GM11168 (cell line): ENCODE measurements at regions not wholly inside any gene's neighbourhood (a gene's known extent, or its start where the extent isn't known, plus 50 kb on each side); places are given as distances from the start of the nearest gene placed in this dataset.

Experiments
- in situ Hi-C: fragments of 300-500 bp; cut with MboI; formaldehyde crosslinking; loops from one replicate; pipeline ENCODE4 v1.12.0; 2022; ENCODE audit warnings: low sequenced_read_pairs; ENCODE audit not compliant: unreplicated experiment

DNA sequence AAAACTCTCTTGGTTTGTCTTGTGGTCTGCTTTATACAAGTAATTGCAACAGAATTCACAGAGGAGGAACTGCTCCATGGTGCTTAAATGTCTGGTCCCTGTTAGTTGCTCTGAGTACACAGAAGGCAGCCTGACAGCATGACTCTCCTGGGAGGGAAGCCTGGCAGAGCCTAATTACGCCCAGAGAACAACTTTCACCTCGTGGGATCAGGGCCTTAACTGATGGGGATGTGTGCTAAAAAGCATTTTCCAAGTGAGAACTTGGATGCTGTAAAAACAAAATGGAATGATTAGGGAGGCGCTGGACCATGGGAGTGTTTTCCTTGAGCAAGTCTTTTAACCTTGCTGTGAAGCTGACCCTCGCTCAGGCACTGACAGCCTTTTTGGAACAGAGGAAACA lies 154.0 kb upstream of the TENM4 start:
- in situ Hi-C loops = no loop called here

DNA sequence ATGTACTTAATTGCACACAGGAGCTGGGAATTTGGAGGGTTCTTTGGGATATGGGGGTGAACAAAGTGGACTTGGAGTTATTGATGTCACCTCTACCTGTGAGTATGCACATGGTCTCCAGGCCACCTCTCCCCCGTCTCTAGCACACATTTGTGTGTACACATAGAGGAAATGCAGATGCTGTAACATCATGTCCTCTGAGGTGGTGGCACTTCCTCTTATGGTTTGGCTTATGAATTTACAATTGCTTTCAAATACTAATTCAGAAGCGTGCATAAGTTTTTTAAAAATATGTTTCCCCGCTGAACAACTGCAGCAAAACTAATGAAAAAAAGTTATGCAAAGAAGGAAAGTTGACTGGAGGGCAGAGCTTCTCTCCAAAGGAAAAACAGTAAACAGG lies 152.0 kb upstream of the TENM4 start:
- in situ Hi-C loops = no loop called here

DNA sequence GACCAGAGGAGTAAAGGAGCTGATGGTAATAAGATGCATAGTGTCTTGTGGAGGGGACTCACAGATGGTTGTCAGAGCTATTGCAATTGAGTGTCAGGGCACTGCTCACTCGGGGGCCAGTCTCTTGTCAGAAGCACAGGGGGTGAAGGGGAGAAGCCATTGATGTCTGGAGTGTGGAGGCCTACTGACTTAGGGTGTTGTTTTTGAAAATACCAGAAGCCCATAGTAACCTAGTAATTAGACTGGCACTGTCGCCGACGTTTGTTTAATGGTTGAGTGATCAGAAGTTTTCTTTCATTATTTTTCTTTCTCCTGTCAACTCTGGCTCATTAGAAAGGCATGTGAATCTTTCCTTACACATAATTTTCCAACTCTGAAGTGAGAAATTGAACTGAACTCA lies 151.6 kb upstream of the TENM4 start:
- in situ Hi-C loops = no loop called here

DNA sequence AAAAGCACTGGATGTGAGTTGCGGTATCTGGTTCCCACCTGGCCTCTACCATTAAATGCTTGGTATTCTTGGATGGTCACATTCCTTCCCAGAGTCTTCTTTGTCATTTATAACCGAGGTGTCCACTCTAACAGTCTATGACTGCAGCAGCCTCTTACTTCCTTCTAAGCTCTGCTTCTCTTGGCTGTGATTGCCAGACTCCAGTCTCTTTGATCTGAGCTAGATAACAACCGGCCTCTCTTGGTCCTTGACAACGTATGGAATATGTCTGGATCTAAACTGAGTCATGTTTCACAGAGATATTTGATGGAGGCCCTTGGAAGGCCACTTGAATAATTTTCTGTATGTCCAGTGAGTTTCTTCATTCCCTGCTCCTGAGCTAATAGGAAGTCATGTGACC lies 141.6 kb upstream of the TENM4 start:
- in situ Hi-C loops = no loop called here

DNA sequence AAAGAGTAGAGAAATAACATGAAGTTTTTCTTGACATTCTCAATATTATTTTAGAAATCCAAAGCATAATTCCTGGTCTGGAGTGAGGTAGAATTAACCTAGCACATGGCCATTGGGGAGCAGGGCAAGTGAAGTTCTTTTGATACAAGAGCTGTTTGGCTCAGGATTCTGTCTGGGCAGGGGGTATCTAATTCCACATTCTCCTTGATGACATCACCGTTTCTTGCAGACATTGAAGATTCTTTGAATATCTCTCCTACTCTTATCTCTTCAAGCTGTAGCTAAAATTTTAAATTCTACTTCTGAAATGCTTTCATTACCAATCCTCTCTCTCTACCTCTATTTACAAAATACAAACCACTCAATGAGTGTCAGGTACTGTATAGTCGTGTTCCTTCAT lies 138.2 kb upstream of the TENM4 start:
- in situ Hi-C loops = no loop called here

DNA sequence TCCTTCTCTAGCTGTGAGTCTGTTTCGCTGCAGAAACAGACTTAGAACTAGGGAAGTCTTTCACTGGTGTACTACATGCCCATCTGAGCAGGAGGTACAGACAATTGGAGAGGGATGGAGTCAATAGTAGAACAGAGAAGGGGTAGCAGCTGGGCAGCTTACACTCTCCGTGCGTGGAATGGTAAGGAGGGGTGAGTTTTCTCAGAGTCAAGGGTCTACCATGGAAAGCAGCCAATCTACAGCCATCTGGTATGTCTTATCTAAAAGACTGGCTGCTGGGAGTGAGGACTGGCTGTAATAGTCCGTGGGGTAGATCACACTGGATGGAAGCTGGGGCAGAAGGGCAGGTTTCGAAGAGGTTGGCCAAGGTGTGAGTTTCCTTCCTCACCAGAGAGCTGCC lies 137.3 kb upstream of the TENM4 start:
- in situ Hi-C loops = no loop called here

DNA sequence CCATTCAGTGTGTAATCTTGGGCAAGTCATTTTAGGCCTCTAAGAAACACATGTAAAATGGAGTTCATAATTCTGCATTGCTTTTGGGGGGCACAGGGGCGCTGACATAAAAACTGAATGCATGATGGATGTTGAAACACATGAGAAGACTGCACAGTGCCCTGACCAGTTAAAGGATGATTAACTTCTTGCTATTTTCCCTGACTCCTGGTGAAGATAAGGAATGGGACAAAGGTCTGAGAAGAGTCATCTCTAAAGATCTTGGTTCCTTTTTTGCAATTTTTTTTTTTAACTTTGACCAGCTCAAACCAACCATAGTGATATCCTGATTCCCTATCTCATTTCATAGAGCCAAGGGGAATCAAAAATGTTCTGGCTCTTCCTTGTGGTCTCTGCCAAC lies 134.9 kb upstream of the TENM4 start:
- in situ Hi-C loops = no loop called here

DNA sequence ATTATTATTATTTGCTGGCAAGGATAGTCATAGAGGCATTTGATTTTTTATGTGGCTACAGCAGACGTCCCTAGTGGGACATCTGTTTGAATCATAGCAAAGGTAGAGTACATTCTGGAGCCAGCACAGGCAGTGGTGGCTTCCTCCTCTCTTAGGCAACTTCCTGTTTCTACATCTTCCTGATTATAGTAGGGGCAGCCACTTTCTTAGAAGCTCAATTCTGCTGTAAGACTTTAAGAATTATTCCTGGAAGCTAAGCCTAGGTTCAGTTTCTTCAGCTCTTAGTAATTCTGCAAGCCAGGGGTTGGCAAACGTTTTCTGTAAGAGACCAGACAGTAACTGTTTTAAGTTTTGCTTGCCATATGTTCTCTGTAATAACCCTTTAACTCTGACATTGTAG lies 129.3 kb upstream of the TENM4 start:
- in situ Hi-C loops = no loop called here

DNA sequence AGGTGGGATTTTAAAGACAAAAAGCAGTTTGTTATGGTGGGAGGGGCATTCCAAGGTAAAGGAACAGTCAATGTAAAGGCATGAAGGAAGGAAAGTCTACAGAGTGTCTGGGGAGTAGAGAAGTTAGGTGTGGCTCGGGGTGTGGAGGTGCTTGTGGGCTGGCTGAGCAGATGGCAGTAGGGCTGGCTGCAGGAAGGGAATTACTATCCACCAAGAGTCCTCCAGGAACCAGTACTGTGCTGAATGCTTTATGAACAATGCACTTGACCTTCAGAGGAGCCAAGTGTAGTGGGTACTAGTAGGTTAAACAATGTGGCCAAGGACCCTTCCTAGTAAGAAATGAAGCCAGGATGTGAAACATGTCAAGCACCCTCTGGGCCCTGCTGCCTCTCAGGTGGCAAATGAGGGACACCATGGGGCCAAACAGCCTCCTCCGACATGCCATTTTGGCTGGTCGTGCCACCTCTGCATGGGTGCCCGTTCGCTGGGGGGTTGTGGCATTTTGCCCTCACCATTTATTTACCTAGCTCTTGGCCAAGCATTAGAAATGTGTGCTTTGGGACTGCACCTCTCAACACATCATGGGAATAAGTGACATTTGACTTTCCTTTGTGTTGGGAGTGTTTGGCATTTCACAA lies 123.6 kb upstream of the TENM4 start:
- in situ Hi-C loops = no loop called here

DNA sequence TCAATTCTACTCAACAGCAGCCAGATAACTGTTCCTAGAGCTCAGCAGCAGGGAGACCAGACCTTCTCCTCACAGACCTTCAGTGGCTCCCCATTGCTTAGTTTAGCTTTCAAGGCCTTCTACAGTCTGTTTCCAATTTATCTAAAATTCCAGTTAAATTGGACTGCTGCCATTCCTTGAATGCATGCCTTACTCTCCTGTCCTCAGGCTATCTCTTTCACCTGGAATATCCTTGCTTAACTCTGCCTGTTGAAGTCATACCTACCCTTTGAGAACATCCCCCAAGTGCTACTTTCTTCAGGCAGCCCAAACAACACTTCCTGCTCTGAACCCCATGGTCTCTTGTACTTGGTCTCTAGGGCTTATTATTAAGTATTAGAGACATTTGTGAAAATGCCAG lies 120.7 kb upstream of the TENM4 start:
- in situ Hi-C loops = no loop called here

DNA sequence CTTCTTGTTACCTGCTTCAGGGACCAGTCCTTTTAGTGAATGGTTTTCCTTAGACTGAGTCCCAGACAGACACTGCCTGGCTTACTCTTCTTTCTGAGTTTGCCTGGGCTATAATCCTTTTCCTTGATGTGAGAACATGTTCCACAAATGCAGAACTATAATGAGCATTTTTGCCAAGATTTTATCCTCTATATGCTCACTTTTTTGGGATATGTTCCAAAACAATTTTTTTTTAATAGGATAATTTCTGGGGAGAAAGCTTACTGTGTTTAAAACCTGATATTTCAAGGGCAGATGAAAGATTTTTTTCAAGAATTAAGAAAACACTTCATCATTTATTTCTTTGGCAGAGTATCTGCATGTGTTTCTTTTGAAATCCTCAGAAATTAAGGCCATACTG lies 110.0 kb upstream of the TENM4 start:
- in situ Hi-C loops = no loop called here

DNA sequence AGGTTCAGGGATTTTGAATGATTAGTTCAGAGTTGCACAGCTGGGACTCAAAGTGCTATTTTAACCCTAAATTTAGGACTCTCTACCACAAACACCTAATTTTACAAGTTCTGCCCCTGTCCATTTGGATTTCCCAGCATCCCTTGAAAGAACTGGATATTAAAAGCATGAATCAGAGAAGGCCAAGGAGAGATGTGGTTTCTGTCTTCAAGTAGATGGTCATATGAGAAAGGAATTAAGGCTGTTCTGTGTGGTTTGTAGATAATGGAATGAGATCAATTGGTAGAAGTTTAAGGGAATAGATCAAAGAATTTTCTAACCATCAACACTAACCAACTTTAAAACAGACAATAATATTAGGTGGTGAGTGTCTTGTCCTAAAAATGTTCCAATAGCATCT lies 106.4 kb upstream of the TENM4 start:
- in situ Hi-C loops = no loop called here

DNA sequence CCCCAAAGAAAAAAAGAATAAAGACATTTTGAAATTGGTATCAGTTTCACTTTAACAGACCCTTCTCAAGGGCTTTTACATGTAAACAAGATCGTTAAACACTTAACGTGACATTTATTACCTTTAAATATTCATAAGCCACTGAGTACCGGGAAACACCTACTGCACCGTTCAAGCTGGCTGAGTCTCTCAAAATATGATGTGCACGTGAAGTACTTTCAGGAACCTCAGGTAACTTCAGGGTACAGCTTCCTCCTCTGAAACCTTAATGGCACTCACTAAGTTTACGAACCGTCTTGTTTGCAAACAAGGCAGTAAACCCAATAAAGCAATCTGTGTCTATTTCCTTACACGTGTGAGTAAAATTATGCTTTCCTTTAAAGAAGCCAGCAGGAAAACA lies 105.5 kb upstream of the TENM4 start:
- in situ Hi-C loops = no loop called here

DNA sequence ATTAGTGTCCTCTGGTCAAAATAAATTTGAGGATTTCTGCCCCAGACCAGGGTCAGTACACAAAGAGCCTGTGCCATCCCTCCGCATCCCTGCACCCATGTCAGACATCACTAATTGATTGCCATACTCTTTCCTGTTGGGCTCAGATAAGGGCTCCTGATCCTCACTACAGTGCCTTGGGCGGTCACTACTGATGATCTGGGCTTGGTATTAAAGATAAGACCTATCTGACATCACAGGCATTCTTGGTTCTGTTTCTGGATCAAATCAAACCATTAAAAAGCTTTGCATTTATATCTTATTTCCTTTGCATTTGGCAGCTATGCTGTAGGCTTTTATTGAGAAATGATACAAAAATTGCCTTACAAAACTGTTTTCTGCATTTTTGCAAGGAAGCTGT lies 103.5 kb upstream of the TENM4 start:
- in situ Hi-C loops = no loop called here

DNA sequence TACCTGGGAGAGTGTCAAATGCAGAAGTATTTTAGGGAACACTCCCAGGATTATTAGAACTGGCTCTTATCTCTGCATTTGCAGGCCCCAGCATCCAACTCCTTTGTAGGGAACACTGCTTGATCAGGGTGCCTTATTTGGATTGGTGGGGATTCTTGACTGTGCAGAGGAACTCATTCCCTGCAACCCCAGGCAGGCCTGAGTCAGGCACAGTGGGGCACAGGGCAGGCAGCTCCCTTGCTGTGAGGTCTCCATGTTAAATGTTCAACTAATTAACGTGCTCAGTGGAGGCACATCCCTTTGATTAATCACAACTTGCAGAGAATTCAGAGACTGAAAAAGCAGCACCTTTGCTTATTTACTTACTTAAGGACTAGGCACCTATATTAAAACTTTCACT lies 102.3 kb upstream of the TENM4 start:
- in situ Hi-C loops = no loop called here

DNA sequence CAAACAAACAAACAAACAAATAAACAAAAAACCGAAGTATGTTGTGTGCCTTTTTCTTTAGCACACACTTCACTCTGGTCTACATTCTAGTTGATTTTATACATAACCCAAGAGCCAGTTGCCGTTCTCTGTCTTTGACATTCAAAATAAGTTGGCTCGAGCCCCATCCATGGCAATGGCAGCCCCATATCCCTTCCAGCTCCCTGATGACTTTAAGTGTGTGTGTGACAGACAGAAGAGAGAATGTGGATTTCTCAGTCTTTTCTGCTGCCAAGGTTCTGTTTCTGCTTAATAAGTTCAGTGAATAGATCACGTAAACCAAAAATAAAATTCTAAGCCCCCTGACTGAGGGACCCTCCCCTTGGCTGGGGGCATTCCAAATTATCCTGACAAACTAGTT lies 100.6 kb upstream of the TENM4 start:
- in situ Hi-C loops = no loop called here

DNA sequence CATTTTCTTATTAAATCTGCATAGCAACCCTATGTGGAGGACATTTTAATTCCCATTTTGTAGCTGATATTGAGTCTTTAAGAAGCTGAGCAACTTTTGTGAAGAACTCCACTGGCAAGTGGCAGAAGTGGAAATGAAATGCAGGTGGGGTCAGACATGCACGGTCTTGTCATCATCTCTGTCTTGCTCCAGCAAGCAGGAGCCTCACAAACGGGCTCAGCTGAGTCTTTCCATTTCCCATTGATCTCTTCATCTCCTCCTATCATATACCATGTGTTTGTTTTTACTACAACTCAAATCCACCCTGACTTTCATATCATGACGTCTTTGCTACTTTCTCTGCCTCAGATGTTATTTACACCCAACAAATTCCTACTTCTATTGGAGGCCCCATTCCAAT lies 97.9 kb upstream of the TENM4 start:
- in situ Hi-C loops = no loop called here

DNA sequence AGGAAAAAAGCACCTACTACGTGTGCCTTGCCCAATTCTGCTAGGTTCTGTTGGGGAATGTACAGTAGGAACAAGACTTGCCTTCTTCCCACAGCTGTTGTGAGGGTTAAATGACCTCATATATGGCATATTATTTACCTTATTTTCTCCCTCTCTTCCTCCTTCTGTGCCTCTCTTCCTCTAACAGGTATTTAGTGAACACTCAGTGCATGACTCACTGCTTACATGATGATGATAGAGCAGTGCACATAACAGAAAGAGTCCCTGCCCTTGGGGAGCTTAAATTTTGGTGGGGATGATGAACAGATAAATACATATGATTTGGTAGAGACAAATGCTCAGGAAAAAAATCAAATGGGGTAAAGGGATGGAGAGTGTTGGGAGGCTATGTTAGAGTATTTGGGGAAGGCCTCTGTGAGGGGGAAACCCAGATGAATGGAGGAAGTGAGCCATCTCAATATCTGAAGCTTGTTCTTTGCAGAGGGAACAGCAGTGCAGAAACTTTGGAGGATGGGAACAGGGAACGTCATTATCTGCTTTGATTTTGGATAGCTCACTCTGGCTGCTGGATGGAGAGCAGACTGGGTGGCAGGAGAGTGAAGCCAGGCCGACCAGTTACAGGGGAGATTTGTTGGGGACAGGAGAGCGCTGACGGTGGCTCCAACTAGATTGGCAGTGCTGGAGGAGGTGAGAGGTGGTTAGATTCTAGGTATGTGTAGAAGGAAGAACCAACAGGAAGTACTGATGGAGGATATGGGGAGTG lies 95.5 kb upstream of the TENM4 start:
- in situ Hi-C loops = no loop called here

DNA sequence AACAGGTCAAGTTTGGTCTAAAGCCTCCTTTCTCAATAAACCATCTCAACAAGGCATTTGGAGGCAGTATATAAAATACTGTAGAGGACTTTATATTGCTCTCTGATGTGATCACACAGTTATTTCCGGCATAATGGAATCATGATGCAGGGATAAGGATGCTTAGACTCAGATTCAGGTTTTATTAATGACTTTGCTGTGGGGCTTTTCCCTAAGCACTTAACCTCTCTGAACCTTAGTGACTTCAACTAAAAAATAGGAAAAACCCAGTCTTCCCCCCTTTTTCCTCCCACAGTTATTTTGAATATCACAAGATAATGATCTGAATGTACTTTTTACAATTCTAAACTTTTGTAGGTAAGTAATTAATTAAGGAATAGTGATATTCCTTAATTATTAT lies 94.8 kb upstream of the TENM4 start:
- in situ Hi-C loops = no loop called here

DNA sequence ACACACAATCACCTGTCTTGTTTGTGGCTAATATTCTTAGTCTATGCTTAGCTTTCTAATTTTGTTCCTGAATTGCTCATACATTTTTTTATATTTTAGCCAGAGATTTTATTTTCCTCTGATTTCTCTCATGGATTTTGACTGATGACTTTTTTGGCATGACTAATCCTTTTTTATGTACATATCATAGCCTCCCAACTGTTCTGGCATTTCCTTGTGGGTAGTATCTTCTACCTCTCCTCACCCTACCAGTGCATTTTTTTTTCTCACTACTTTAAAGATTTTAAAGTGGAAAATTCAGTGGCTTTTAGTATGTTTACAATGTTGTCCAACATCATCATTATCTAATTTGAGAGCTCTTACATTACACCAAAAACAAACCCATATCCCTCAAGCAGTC lies 84.4 kb upstream of the TENM4 start:
- in situ Hi-C loops = no loop called here

DNA sequence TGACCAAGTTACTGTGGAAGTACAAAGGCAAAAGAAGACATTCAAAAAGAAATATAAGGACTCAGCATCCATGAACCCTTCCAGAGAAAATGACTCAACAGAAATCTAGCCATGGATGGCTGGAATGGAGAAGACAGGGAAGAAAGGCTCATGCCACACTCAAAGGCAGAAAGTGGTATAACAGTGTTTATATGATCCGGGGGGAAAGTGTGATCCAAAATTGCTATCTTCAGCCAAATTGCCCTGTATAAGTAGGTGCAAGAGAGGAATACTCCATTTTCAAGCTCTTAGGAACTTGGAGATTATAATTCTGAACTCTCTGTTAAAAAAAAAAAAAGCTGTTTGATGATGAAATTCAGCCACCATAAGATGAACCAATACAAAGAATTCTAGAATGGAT lies 81.8 kb upstream of the TENM4 start:
- in situ Hi-C loops = no loop called here

DNA sequence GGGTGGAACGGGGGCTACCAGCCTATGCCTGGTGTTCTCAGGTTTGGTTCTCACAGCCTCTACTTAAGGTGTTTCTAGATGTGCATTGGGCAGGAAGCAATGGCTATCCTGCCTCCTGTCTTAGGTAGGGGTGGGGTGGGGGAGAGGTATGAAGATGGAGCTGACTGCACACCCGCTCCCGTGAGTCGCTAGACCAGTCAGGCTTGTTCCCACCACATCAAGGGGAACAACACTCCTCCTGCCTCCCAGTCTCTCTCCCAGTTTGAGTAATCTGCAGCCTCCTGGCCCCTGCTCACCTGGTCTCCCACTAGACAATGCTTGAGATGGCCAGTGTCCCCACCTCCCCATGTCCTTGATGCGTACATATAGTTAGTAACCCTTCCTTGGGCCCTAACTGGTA lies 79.3 kb upstream of the TENM4 start:
- in situ Hi-C loops = no loop called here
